ENCODE measurements at regions not wholly inside any gene's neighbourhood (a gene's known extent, or its start where the extent isn't known, plus 50 kb on each side); places are given as distances from the start of the nearest gene placed in this dataset.

DNA sequence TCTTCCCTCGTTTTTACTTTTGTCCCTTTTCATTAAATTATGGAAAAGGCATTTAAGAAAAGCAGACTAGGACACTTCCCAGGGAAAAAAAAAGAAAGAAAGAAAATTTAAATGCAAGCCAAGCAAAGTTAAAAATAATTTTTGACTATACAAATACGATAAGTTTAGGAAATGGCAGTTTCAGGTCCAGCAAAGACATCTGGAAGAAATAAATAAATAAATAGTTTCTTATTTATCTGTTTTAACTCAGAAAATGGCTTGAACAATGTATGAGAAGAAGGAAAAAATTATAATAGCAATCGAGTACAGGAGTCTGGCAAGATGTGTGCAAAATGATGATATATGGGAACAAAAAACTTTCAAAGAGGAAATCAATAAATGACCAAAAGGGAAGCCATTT is 114.6 kb upstream of the NCKAP5 start:
- TF ChIP-seq CTCF (conservative IDR thresholded peaks at IDR 0.05; ENCODE audit: low read length) (no peak), EZH2phosphoT487 (IDR thresholded peaks at IDR 0.05; ENCODE audit: borderline replicate concordance) (no peak)

All from Loucy (cell line).